SK-N-MC (cell line): ENCODE measurements at regions not wholly inside any gene's neighbourhood (a gene's known extent, or its start where the extent isn't known, plus 50 kb on each side); places are given as distances from the start of the nearest gene placed in this dataset.

Experiments
- EZH2 ChIP-seq: fragments of 200-600 bp; sonication (generic); IDR thresholded peaks from one replicate; pipeline ENCODE4 v1.6.1; 2017; ENCODE audit warnings: antibody characterized with exemption
- POLR2AphosphoS5 ChIP-seq: IDR thresholded peaks from 2 replicates; pipeline ENCODE4 v1.6.1; 2012; ENCODE audit warnings: mild to moderate bottlenecking, low read depth, low read length, borderline replicate concordance

- no peak for TF ChIP-seq POLR2AphosphoS5
- TF ChIP-seq EZH2: no peak
Observed at GRCh38 chr3:191889106-191889505, 428.1 kb downstream of the PYDC2 start.
